HG02763 (cell line): ENCODE measurements at regions not wholly inside any gene's neighbourhood (a gene's known extent, or its start where the extent isn't known, plus 50 kb on each side); places are given as distances from the start of the nearest gene placed in this dataset.

ENCODE experiments used
- ATAC-seq: cut with Tn5 transposase; IDR thresholded peaks from one replicate; pipeline ENCODE4 v1.9.1; 2021; ENCODE audit warnings: mild to moderate bottlenecking, moderate library complexity; ENCODE audit not compliant: unreplicated experiment

DNA sequence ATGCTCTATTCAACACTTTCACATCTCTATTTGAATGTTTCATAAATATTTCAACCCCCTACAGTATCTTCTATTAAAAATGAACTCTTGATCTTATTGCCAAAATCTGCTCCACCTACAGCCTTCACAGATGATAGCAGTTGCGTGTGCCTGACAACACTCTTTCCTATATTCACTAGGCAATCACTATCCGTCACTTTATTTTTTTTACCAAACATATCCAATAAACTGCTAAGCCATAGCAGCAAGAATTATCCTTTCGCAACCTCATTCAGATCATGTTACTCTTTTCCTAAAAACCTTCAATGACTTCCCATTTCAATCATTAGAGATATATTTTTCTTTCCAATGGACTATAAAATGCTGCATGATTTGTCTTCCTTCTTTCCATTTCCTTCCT, 629.8 kb upstream of the PCDH9 start:
- ATAC-seq = no peak

DNA sequence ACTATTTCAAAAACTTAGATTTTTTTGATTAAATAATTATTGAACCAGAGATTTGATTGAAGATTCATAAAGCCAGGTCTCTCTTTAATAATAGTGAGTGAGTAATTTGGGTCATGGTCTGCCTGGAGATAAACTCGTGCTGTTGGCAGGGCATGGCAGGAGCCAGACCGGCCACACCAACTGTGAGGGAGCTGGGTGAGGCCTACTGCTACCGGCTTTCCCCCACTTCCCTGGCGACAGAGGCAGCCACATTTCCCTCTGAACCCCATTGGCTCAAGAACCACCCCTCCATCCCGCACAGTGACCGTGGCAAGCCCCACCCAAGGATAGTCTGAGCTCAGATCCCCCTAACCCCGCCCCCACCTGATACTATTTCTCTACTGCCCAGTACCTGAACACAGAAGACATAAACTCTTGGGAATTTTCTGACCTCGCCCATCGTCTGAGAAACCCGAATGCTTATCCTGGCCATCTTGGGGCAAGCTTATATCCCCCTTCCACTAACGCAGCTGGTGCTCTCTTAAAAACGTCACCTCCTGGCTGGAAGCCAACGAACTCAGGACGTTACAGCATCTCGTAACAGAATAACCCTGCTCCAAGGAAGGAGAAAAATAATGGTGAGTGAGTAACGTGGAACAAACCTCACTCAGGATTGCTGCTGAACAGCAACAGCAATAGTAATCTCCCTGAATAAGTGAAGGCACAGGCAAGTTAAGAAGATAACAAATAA, 627.6 kb upstream of the PCDH9 start:
- ATAC-seq = no peak

DNA sequence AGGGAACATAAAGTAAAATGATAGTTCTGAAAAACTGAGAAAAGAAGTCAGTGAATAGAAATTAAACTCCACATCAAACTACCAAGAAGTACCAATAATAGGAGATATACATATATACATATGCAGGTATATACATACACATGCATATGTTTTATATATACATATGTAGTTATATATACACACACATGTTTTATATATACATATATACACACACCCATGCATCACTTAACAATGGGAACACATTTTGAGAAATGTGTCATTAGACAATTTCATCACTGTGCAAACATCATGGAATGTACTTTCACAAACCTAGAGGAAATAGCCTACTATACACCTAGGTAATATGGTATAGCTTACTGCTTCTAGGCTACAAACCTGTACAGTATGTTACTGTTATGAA, 626.8 kb upstream of the PCDH9 start:
- no peak for ATAC-seq

DNA sequence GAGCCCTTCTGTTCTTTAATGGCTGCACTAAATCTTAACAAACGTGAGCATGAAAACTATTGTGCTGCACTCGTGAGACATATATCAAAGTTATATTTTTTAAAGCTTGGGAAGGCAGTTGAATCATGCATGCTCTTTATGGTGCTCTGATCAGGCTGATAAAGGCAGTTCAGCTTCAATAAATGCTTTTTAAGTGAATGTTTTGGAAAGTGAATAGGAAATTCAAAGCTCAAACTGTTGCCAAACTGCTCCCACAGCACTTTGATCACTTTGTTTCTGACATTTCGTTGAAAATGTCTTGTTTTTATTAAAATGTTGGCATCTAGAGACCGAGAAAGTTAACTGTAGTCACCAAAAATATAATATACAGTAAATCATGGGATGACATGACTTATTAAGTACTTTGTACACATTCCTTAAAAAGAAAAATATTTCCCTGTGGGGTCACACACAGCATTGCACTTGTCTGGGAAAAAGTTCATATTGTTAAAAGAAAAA, 625.7 kb upstream of the PCDH9 start:
- no peak for ATAC-seq

DNA sequence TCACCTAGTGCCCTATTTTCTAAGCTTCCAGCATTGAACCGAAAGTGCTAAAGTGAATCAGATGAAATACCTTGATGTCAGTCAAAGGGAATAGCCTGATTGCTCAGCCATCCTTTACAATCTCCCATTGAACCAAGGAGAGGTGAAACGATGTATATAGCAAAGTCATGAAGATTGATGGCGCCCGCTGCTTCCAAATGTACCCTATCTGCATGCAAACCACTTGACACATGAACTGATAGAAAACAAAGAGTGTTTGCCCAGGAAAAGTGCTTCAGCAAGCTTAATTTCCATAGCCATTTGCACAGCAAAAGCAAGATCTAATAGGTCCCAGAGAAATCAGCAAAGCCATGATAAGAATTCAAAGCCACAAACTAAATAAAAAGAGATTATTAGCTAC, 624.9 kb upstream of the PCDH9 start:
- no peak for ATAC-seq

DNA sequence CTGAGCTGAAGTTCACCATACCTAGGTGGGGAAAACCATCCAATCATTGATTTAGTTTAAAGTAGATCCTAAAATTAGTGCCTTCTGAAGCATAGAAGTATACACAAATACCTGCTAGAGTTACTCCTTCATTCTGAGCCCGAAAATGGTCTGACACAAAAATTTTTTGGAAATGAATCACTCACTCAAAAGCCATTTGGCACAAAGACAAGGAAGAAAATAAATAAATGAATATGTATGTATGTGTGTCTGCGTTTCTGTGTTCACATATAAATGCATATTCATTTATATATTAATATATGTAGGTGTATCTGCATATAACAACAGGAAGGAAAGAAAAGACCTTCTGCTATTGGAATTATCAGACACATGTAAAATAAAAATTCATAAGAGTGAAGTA, 614.4 kb upstream of the PCDH9 start:
- no peak for ATAC-seq

DNA sequence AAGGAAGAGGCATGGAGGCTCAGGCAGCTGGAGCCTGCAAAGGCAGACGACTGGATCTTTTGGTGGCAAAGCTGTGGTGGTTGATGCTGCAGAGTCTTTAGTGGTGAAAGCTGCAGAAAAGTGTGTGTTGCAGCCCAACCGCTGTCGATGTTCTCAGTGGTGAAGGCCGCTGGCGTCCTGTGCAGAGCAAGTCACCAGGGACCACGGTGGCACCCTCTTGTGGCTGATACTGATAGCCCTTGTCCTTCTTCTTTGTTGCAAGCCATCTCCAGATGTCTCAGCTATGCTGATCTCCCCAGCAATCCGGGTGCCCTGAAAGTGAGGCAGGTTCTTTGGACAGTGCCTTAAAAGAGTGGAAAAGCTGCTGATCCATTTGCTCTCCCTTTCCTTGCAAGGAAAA, 610.9 kb upstream of the PCDH9 start:
- no peak for ATAC-seq

DNA sequence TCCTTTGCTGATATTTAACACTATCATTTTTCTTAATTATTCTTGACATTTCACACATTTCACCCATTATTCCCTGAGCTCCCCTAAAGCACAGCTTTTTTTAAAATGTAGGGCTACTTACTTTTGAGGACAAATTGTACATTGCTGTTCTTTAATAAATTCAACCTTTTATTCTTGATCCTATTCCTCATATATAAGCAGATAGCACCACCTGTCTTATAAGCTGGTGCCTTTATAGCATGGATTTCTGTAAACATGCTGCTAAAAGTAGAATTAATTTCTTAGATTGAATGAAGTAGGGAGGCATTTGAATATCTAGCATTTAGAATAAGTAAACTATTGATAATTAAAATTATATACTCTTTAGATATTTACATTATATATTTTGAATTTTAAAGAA, 603.4 kb upstream of the PCDH9 start:
- no peak for ATAC-seq

DNA sequence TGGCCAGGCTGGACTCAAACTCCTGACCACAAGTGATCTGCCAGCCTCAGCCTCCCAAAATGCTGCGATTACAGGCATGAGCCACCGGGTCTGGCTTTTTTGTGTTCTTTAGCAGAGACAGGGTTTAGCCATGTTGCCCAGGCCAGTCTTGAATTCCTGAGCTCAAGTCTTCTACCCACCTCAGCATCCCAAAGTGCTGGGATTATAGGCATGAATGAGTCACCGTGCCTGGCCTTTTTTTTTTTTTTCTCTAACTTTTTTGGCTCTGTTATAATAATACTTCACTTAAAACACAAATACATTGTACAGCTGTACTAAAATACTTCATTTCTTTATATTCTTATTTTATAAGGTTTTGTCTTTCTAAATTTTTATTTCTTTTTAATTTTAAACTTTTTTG, 599.5 kb upstream of the PCDH9 start:
- ATAC-seq = no peak

DNA sequence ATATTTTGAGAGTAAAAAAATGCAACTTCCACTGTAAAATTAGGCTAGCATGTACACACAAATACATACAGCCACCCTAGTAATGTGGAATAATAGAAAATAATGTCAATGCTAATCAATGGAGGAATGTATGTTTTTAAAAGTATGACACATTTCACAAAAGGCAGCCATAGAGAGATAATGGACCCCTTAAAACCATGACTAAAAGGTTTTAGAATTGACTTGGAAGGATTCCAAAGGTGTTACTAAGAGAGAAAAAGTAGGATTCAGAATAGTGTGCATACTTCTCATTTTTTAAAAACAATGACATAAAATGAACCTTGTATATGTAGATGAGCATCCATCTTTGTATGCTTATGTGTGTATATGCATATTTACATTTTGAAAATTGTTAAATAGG, 597.9 kb upstream of the PCDH9 start:
- ATAC-seq = no peak

DNA sequence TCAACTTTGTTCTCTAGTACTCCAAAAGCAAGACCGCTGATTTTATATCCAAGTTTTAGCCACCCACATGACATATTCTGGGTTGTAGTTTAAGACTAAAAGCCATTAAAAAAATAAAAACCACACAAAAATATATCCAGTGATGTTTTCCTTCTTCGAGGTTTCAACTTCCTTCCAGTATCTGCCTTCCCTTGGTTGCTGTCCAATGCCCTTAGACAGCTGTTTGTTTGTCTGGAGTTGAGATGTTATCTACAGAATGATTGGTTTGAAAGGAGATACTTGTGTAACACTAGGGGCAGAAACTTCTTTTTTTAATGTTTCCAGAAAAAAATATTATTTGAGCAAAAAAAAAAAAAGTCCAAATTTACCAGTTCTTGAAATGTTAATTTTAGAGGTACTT, 591.5 kb upstream of the PCDH9 start:
- no peak for ATAC-seq

DNA sequence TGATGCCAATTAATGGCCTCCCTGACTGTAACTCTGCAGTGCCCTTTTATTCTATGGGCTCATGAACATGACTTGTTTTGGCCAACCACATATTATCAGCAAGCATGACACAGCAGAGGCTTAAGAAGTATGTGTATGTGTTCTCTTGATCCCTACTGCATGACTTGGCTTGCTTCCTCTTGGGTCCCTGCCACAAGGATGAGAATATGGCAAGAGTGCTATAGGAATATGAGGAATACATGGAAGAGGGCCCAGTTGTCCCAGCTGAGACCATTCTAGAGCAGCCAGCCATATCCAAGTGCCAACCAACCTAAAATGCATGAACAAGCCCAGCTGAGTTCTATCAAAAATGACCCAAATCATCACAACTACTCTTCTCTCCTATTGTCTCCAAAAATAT, 576.7 kb upstream of the PCDH9 start:
- no peak for ATAC-seq

DNA sequence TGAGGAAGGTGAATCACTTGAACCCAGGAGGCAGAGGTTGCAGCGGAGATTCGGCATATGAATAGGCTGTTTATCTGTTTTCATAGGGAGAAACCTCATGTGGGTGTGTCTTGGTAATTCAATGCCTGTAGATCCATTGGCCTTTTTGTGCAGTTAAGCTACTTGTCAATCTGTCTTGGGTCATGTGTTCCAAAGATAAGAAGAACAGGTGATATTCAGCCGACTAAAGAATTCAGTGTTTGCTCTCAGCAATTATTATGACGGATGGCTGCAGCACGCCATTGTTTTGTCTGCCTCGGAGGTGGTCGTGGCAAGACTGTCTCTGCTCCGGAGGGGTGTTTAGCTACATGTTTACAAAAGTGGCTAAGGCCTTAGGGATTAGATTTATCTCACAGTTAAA, 573.0 kb upstream of the PCDH9 start:
- ATAC-seq = no peak

DNA sequence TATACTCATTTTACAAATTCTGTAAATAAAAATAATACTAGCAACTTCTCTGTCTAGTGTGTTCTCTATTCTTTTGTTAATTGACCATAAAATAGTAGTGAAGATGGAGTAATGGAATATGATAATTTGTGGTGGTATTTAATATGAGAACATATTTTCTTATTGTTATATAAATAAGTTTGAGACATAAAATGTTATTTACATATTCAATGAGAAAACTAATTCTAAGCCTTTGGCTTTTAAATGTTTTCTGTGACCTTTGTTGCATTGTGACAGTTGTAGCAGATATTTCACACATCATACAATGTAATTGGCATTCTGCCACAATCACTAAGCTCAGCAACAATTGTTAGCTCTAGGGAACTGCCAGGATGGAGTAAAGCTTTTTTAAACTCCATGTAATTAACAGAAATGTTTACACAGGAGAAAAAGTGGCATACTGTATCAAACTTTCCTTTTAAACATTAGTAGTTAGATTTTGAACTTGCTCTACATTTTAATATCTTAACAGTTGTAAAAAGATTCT, 562.1 kb upstream of the PCDH9 start:
- ATAC-seq = no peak

DNA sequence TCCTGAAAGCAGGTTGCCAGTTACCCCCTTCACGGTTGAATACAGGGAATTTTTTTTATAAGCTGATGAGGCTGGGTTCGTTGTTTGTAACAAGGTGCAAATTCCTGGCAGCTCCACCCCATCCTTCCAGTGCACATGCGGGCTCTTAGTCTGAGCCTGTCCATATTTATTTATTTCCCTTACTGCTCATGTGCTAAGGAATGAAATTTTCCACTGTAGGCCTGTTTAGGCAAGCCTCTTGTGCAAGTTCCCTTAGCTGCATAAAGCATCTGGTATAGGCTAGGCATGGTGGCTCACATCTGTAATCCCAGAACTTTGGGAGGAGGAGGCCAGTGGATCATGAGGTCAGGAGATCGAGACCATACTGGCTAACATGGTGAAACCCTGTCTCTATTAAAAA, 560.9 kb upstream of the PCDH9 start:
- ATAC-seq = no peak

DNA sequence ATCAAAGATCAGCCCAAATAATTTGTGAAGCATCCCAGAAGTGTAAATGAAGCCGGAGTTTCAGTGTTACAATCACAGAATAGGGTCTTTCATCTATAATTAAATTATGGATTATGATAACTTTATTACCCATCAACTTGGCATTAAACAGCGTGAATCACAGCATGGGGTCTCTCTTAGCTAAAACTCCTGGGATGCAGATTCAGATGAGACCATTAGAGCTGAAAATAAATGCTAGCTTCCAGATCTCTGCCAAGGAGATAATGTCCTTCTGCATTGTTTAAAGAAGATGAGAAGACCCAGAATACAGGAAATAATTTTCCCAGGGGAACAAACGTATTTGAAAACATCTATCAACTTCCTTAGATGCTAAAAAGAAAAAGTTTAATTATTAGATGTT, 546.0 kb upstream of the PCDH9 start:
- no peak for ATAC-seq

DNA sequence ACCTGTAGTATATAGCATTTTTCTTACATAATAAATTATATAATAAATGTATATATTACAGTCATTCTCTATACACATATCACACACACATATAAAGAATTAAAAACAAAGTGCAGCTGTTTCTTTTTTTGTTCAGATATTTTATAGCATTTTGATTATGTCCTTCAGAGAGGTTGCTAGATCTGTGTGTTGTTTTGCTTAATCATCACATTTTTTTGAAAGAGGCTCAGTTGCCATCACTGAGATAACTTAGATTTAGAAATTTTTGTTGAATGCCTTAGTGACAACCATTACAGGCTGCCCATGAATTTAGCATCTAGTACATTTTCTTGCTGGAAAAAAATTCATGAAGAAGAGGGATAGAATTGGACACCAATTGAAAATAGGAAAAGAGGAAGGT, 545.2 kb upstream of the PCDH9 start:
- ATAC-seq = no peak

DNA sequence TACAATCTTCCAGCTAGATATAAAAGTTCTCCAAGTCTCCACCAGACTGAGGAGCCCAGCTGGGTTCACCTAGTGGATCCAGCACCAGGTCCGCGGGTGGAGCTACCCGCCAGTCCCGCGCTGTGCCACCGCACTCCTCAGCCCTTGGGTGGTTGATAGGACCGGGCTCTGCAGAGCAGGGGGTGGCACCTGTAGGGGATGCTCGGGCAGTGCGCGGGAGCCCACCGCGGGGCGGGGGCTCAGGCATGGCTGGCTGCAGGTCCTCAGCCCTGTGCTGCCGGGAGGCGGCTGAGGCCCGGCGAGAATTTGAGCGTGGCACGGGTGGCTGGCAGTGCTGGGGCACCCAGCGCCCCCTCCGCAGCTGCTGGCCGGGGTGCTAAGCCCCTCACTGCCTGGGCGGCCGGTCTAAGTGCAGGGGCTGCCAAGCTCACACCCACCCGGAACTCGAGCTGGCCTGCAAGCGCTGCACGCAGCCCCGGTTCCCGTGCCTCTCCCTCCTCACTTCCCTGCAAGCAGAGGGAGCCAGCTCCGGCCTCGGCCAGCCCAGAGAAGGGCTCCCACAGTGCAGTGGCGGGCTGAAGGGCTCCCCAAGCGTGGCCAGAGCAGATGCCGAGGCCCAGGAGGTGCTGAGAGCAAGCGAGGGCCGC, 542.8 kb upstream of the PCDH9 start:
- no peak for ATAC-seq

DNA sequence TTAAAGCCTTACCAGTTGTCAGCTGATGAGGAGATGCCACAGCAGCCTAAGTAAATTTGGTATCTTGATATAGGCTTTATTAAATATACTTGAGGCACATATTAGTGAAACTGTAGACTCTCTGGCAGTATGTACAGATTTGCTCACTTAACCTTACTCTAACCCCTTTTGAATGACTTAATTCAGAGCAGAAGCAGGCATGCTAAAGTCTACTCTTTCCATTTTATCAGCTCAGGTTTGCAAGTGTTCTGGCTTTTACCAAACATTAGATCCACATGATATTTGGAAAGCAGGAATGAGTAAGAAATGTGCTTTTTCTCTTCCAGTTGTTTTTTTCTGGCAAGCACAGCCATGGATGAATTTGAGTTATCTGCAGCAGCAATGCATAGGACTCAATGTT, 541.0 kb upstream of the PCDH9 start:
- no peak for ATAC-seq

DNA sequence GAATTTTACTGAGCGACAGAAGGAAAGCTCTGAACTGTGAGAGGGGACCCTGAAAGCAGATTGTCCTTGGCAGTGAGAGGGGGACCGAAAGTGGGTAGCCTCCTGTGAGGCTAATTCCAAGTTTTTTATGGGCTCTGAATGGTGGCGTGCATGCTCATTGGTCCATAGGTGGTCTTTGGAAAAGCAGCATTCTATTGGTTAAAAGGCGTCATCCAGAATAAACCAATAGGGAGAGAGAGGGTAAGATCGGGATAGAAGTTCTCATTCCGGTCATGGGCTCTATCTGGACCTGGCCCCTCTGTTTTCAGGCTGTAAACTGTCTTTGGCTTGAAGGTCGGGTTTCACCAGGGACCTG, 539.8 kb upstream of the PCDH9 start:
- no peak for ATAC-seq

DNA sequence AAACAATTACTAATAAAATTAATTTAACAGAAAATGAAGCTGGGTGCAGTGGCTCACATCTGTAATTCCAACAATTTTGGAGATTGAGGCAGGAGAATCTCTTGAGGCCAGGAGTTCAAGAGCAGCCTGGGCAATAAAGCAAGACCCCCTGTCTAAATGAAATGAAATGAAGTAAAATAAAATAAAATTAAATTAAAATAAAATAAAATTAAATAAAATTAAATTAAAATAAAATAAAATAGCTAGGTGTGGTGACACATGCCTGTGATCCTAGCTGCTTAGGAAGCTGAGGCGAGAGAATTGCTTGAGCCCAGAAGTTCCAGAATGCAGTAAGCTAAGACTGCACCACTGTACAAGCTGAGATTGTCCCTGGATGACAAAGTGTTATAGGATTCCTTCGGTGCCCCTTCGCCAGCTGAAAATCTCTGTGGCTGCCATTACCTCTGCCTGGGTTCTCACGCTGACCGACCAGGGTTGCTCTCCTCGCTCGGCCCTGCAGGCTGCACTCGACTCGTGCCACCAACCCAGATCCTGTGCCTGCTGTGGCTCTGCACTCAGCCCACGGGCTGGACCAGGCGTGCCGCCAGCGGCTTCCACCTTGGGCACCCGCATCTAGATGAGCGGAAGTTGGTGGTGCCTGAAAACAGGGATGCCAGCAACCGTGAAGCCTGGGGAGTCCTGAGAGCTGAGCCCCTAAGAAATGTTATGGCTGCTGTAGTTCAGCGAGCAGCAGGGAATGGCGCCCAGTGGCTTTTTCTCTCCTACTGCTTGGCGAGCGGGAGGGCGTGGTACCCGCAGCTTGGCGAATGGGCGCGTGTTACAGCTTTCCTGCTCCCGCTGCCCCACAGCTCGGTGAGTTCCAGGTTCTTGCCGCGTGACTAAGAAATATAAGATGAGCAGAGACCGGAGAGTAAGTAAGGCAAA, 539.2 kb upstream of the PCDH9 start:
- ATAC-seq = no peak

DNA sequence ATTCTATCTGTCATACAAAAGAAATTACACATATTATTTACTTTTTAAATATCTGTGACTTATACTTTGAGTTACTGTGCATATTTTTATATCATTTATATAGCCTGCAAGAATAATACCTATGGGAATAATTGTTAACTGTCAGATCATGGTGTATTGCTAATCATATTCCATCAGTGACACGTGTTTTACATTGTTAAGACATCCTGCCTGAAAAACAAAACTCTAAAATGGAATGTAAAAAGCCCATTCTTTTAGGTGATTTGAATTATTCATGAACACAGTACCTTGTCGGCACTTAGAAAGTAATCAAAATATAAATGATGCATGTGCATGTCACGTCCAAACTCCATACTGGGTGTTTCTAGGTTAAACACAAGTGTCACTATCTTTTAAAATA, 533.8 kb upstream of the PCDH9 start:
- no peak for ATAC-seq
